ENCODE measurements at regions not wholly inside any gene's neighbourhood (a gene's known extent, or its start where the extent isn't known, plus 50 kb on each side); places are given as distances from the start of the nearest gene placed in this dataset.

GRCh38 chr5:157986431-157986990 lies 127.6 kb upstream of the CLINT1 start:
- TF ChIP-seq POLR2AphosphoS5 (IDR thresholded peaks at IDR 0.05; ENCODE audit: low read depth, low read length), result no peak
- TF ChIP-seq POLR2A (IDR thresholded peaks at IDR 0.05; ENCODE audit: low read depth, low read length), result no peak

Data from GM12892 (cell line).